Ovary (tissue), 7 donors: ENCODE measurements at regions not wholly inside any gene's neighbourhood (a gene's known extent, or its start where the extent isn't known, plus 50 kb on each side); places are given as distances from the start of the nearest gene placed in this dataset.

ENCODE experiments used
- DNase-seq, 5 donors: peaks; one replicate each; pipeline ENCODE4 v3.0.0-alpha.2; 2019 to 2020
- H3K27ac ChIP-seq, 2 donors: fragments of 200-600 bp; one replicate each; pipeline versions ENCODE4 v1.5.1 to v1.8.0; 2019 to 2022
- H3K27me3 ChIP-seq: fragments of 200-600 bp; one replicate; pipeline ENCODE4 v1.8.0; 2022
- H3K36me3 ChIP-seq: fragments of 200-600 bp; sonication (generic); one replicate; pipeline ENCODE4 v1.5.1; 2019
- H3K4me1 ChIP-seq: one replicate; pipeline ENCODE4 v1.8.1; 2013; ENCODE audit warnings: mild to moderate bottlenecking, moderate library complexity; ENCODE audit not compliant: insufficient read depth
- H3K4me3 ChIP-seq: fragments of 200-600 bp; sonication (generic); one replicate; pipeline ENCODE4 v1.5.1; 2017
- H3K9me3 ChIP-seq, 2 donors: fragments of 200-600 bp in 1 of 2; sonication (generic) in 1 of 2; one replicate each; pipeline versions ENCODE4 v1.5.1 to v1.8.1; 2013 to 2019; ENCODE audit warnings: mild to moderate bottlenecking in 1 of 2, moderate library complexity in 1 of 2
- CTCF ChIP-seq, 3 donors: fragments of 450-650 bp in 2 of 3; fragments of 200-600 bp in 1 of 3; IDR thresholded peaks; one replicate each; pipeline versions ENCODE4 v1.5.1 to v1.8.0; 2016 to 2022; ENCODE audit warnings: antibody characterized with exemption in 3 of 3, mild to moderate bottlenecking in 1 of 3
- EP300 ChIP-seq: sonication (generic); formaldehyde crosslinking; IDR thresholded peaks from one replicate; pipeline ENCODE4 v1.6.1; 2017; ENCODE audit warnings: antibody characterized with exemption
- POLR2A ChIP-seq: fragments of 450-650 bp; IDR thresholded peaks from one replicate; pipeline ENCODE4 v1.6.1; 2017; ENCODE audit warnings: antibody characterized with exemption, mild to moderate bottlenecking, moderate library complexity
- WGBS, 3 donors: extraction: QIAGEN DNeasy Blood & Tissue Kit in 1 of 3; methylation state at CpG; one replicate each; pipeline versions ENCODE4 v1.1.5 to v1.1.7; 2013 to 2017; 5-methylcytosine and 5-hydroxymethylcytosine counted together
- intact Hi-C, 4 donors: fragments of 100-400 bp; cut with DNase I; formaldehyde crosslinking; loops; one replicate each; pipeline versions ENCODE4 v1.11.0 to v1.15.1; 2022 to 2023
- donor health status: DM: no; HTN: no; CAD: no; lungs with moderate emphysema.
- donor health status: DM: no; HTN: no; CAD: no.
- donor health status: Bipolar disorder and iron deficiency.
- donor health status: DM: no; HTN: no; CAD: no.
- donor health status: DM: yes; HTN: yes; CAD: no.

- no peak for DNase-seq
- no peak overlapping the region for H3K4me3 ChIP-seq
- no peaks in the 10 kb centered on the region for H3K4me1 ChIP-seq
- no peaks in the 10 kb centered on the region for H3K27me3 ChIP-seq
- TF ChIP-seq CTCF (IDR thresholded peaks at IDR 0.05) (no peak), EP300 (no peak), POLR2A (no peak)
- H3K36me3 ChIP-seq, result no peaks in the 10 kb centered on the region
- no peak overlapping the region for H3K27ac ChIP-seq
- no peaks in the 10 kb centered on the region for H3K9me3 ChIP-seq
- intact Hi-C loops, result no loop called here
- 32 to 47% (median 47%) methylated on average over 3 of the region's 3 CpGs for WGBS, 3 donors
Measured at GRCh38 chr1:198449727-198450433, 90.6 kb downstream of the ATP6V1G3 start.

DNA sequence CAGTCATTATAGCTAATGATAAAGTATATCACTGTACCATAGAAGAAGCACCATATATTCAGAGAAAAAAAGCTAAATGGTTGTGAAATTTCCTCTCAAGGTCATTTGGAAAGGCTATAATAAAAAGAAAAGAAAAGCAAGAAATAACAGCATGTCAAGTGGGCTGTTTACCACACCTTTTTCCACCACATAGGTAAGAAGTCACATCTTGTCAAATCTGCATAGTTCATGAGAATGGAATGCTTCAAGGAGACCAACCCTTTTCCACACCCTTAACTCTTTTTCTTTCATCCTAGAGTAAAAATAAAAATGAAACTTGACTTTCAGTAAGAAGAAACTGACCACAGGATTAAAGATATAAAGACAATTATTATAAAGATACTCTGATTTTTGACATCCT lies 91.2 kb downstream of the ATP6V1G3 start:
- Histone ChIP-seq H3K27me3 (no peaks in the 10 kb centered on the region), H3K4me3 (no peak overlapping the region), H3K27ac (no peak overlapping the region), H3K4me1 (no peaks in the 10 kb centered on the region), H3K9me3 (no peaks in the 10 kb centered on the region), H3K36me3 (no peaks in the 10 kb centered on the region)
- intact Hi-C loops, result no loop called here
- no peak for TF ChIP-seq POLR2A
- no peak for TF ChIP-seq EP300
- no peak for TF ChIP-seq CTCF (IDR thresholded peaks at IDR 0.05)
- DNase-seq, result no peak

GRCh38 chr1:198447468-198447867 lies 93.0 kb downstream of the ATP6V1G3 start:
- Histone ChIP-seq H3K36me3 (no peaks in the 10 kb centered on the region), H3K9me3 (no peaks in the 10 kb centered on the region), H3K4me1 (no peaks in the 10 kb centered on the region), H3K27me3 (no peaks in the 10 kb centered on the region), H3K27ac (no peak overlapping the region), H3K4me3 (no peak overlapping the region)
- intact Hi-C loops, result no loop called here
- TF ChIP-seq EP300 (no peak), POLR2A (no peak), CTCF (IDR thresholded peaks at IDR 0.05) (no peak)
- 91 to 100% (median 93%) methylated on average over 1 of the region's 1 CpG for WGBS, 3 donors
- no peak for DNase-seq

DNA sequence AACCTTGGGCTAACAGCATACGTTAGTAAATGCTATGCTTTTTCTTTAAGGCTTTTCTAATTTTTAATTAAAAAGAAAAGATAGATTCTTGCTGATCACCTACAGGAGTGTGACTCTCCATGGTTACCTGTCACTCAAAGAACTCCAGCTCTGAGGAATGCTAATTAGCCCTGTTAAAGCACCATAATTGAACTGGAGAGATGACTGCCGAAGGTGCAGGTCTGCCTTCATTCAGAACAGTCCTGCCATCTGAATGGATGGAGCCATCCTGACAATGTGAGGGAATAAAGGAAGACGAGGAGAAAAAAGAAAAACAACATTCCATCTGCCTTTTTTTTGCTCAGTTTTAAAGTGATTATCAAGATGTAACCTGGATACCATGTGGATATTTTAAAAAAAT lies 94.6 kb downstream of the ATP6V1G3 start:
- Histone ChIP-seq H3K27ac (no peak overlapping the region), H3K4me1 (no peaks in the 10 kb centered on the region), H3K9me3 (no peaks in the 10 kb centered on the region), H3K27me3 (no peaks in the 10 kb centered on the region), H3K4me3 (no peak overlapping the region), H3K36me3 (no peaks in the 10 kb centered on the region)
- no peak for DNase-seq
- intact Hi-C loops, result no loop called here
- no peak for TF ChIP-seq POLR2A
- TF ChIP-seq EP300, result no peak
- TF ChIP-seq CTCF (IDR thresholded peaks at IDR 0.05), result no peak
- WGBS, 3 donors, result 82 to 91% (median 83%) methylated on average over 3 of the region's 3 CpGs
